IPS DF 6.9 (cell line): ENCODE measurements at regions not wholly inside any gene's neighbourhood (a gene's known extent, or its start where the extent isn't known, plus 50 kb on each side); places are given as distances from the start of the nearest gene placed in this dataset.

Source experiments
- DNase-seq: peaks from one replicate; pipeline ENCODE4 v3.0.0-alpha.2; 2013; ENCODE audit warnings: low read depth, low spot score
- H3K27ac ChIP-seq: one replicate; pipeline ENCODE4 v1.5.1; 2013; ENCODE audit warnings: low read length, control low read depth
- H3K27me3 ChIP-seq: 2 replicates; pipeline ENCODE4 v1.6.1; 2013; ENCODE audit warnings: mild to moderate bottlenecking, low read length; ENCODE audit not compliant: control insufficient read depth, insufficient read depth
- H3K36me3 ChIP-seq: 2 replicates; pipeline ENCODE4 v1.6.1; 2013; ENCODE audit warnings: low read length; ENCODE audit not compliant: control insufficient read depth, insufficient read depth
- H3K4me1 ChIP-seq: 2 replicates; pipeline ENCODE4 v1.6.1; 2013; ENCODE audit warnings: low read length; ENCODE audit not compliant: control insufficient read depth, insufficient read depth
- H3K4me3 ChIP-seq: 2 replicates; pipeline ENCODE4 v1.5.1; 2013; ENCODE audit warnings: mild to moderate bottlenecking, low read length
- H3K9me3 ChIP-seq: 2 replicates; pipeline ENCODE4 v1.6.1; 2013; ENCODE audit warnings: low read length, inconsistent platforms; ENCODE audit not compliant: control insufficient read depth, insufficient read depth
- WGBS: extraction: QIAGEN DNeasy Blood & Tissue Kit; methylation state at CpG from one replicate; pipeline ENCODE4 v1.1.7; 2013; ENCODE audit warnings: mixed read lengths, missing lambda C conversion rate; ENCODE audit not compliant: insufficient read length, insufficient coverage; 5-methylcytosine and 5-hydroxymethylcytosine counted together

DNA sequence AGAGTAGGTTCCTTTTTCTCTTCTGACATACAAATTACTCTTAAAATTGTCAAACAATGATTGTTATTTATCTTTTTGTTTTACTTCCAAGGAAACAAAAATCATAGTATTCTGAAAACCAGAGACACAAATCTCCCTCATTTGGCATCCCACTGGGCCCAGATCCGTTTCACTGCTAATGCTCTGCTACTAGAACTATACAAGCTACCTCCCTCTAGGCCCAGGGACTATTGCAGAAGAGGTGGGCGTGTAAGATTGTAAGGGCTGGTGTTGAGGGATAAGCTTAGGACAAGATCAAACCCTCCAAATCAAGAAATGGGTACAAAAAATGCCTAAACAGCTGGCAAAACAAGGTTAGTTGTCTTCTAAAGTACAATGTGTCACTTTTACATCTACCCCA is 928.9 kb upstream of the CDH10 start:
- Histone ChIP-seq H3K36me3 (no peaks in the 10 kb centered on the region), H3K4me1 (peaks cover 2% of the 10 kb centered on the region; the same call in 1 of the 2 replicates), H3K27ac (no peak overlapping the region), H3K27me3 (no peaks in the 10 kb centered on the region), H3K4me3 (no peak overlapping the region), H3K9me3 (no peaks in the 10 kb centered on the region)
- WGBS, result no CpG with 5 or more reads among the region's 2 CpGs
- no peak for DNase-seq

DNA sequence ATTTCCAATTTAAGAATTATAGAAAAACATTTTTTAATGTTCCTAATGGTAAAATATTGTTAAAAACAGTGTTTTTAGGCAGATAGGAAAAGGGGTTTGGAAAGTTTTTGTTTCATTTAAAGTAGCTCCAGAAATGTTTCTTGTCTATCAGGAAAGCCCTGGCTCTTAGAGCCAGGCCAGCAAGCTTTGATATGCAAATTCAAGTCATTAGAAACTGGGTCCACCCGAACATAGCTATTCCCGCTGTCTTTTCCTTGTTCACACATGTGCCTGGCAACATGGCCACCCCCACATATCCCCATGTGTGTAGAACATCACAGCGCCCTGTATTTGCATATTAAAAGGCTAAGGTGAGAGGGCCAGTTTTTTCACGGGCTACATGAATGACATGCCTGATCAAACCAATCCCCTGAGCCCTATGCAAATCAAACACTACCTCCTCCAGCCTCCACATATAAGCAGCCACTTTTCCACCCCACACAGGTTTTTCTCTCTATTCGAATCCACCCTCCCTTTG is 925.3 kb upstream of the CDH10 start:
- Histone ChIP-seq H3K27ac (no peak overlapping the region), H3K36me3 (no peaks in the 10 kb centered on the region), H3K4me3 (no peak overlapping the region), H3K4me1 (peaks cover 2% of the 10 kb centered on the region; the same call in 1 of the 2 replicates), H3K9me3 (no peaks in the 10 kb centered on the region), H3K27me3 (no peaks in the 10 kb centered on the region)
- no peak for DNase-seq
- no CpG with 5 or more reads among the region's 5 CpGs for WGBS

DNA sequence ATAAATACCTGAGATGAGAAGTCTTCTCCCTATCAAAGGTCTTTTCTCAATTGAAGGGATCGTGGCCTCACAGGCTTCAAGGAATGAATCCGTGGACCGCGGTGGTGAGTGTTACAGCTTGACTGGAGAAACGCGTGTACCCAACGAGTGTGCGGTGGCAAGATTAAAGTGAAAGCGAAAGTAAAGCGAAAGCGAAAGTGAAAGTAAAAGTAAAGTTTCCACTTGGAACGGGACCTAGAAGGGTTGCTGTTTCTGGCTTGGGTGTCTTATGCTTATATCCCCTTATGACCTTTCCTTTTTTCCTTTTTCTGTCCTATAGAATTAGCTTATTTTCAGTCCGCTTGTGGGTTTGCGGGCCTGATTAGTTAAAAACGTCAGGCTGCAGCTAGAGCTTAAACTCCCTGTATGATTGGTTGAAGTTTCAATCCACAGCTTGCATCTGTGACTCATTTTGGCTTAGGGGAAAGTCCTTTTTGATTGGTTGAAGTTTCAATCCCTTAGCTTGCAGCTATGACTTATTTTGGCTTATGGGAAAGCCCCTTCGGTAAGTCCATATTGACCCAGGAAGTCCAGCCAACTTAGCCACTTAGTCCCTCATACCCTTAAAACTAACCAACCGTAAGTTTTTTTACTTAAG is 924.3 kb upstream of the CDH10 start:
- no peak for DNase-seq
- Histone ChIP-seq H3K36me3 (no peaks in the 10 kb centered on the region), H3K9me3 (no peaks in the 10 kb centered on the region), H3K27ac (no peak overlapping the region), H3K4me3 (no peak overlapping the region), H3K4me1 (peaks cover 2% of the 10 kb centered on the region; the same call in 1 of the 2 replicates), H3K27me3 (no peaks in the 10 kb centered on the region)
- WGBS, result 97% methylated on average over 6 of the region's 17 CpGs

DNA sequence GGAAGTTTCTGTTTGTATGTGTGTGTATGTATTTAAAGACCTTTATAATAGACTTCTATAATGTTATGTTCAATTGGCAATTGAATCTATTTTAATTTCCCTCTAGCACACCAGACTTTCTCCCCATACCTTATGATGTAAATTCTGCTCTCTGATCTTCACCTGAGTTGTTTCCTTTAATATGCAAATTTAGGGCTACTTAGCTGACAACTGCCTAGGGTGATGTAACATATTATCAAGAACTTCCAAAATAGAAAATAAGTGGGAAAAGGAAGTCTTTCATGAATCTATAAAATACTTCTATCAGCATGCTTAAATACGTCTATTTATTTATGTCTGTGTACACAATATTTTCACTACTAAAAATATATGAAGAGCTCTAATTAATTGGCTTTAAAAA is 923.5 kb upstream of the CDH10 start:
- Histone ChIP-seq H3K27ac (no peak overlapping the region), H3K9me3 (no peaks in the 10 kb centered on the region), H3K4me3 (no peak overlapping the region), H3K36me3 (no peaks in the 10 kb centered on the region), H3K4me1 (peaks cover 2% of the 10 kb centered on the region; the same call in 1 of the 2 replicates), H3K27me3 (no peaks in the 10 kb centered on the region)
- DNase-seq, result no peak
- no CpG with 5 or more reads among the region's 1 CpG for WGBS

GRCh38 chr5:25567881-25568280 is 923.1 kb upstream of the CDH10 start:
- no peak for DNase-seq
- no peak overlapping the region for H3K4me3 ChIP-seq
- H3K27ac ChIP-seq, result no peak overlapping the region
- H3K36me3 ChIP-seq, result no peaks in the 10 kb centered on the region
- no peaks in the 10 kb centered on the region for H3K27me3 ChIP-seq
- H3K9me3 ChIP-seq, result no peaks in the 10 kb centered on the region
- no CpG with 5 or more reads among the region's 3 CpGs for WGBS
- peaks cover 2% of the 10 kb centered on the region; the same call in 1 of the 2 replicates for H3K4me1 ChIP-seq

DNA sequence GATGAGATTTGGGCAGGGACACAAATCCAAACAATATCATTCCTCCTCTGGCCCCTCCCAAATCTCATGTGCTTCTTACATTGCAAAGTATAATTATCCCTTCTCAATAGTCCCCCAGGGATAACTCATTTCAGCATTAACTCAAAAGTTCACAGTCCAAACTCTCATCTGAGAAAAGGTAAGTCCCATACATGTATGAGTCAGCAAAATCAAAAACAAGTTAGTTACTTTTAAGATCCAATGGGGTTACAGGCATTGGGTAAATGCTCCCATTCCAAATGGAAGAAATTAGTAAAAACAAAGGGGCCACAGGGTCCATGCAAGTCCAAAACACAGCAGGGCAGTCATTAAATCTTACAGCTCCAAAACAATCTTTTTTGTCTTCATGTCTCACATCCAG is 917.9 kb upstream of the CDH10 start:
- Histone ChIP-seq H3K27me3 (no peaks in the 10 kb centered on the region), H3K9me3 (no peaks in the 10 kb centered on the region), H3K36me3 (no peaks in the 10 kb centered on the region), H3K27ac (no peak overlapping the region), H3K4me1 (no peaks in the 10 kb centered on the region), H3K4me3 (no peak overlapping the region)
- no peak for DNase-seq

GRCh38 chr5:25554077-25554476 is 909.3 kb upstream of the CDH10 start:
- H3K36me3 ChIP-seq, result no peaks in the 10 kb centered on the region
- no CpG with 5 or more reads among the region's 2 CpGs for WGBS
- no peaks in the 10 kb centered on the region for H3K9me3 ChIP-seq
- DNase-seq, result no peak
- no peak overlapping the region for H3K27ac ChIP-seq
- no peaks in the 10 kb centered on the region for H3K4me1 ChIP-seq
- H3K27me3 ChIP-seq, result no peaks in the 10 kb centered on the region
- H3K4me3 ChIP-seq, result no peak overlapping the region

DNA sequence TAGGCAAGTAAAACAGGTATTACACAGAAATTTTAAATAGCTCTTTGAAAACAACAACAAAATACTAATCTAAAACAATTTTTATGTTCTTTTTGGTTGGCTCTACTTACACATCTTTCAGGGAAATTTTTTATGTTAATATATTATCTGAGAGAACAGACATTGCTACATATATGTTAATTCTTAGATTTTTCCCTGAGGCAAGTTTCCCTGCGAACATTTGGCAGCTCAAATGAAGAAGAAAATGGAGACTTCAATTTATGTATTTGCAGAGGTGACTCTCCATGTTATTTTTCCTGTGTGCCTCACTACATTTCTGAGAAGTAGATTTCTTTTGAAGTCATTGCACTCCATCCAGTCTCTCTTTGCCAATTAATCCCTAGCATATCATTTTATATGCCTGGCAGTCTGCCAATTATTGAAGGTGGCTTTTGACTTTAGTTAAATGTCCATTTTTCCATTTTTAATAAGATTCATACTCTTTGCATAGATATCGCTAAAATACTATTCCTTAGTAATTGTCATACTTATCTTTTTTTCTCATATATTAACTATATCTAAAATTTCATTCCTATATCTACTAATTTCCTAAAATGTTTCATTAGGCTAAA is 908.2 kb upstream of the CDH10 start:
- DNase-seq, result no peak
- Histone ChIP-seq H3K9me3 (no peaks in the 10 kb centered on the region), H3K27me3 (no peaks in the 10 kb centered on the region), H3K4me1 (no peaks in the 10 kb centered on the region), H3K4me3 (no peak overlapping the region), H3K36me3 (no peaks in the 10 kb centered on the region), H3K27ac (no peak overlapping the region)
- WGBS, result 100% methylated on average over 1 of the region's 2 CpGs

- Histone ChIP-seq H3K9me3 (no peaks in the 10 kb centered on the region), H3K27ac (no peak overlapping the region), H3K4me1 (no peaks in the 10 kb centered on the region), H3K36me3 (no peaks in the 10 kb centered on the region; the same call in 1 of the 2 replicates), H3K27me3 (no peaks in the 10 kb centered on the region), H3K4me3 (no peak overlapping the region)
- DNase-seq, result no peak
Observed at GRCh38 chr5:25550793-25551192, 906.0 kb upstream of the CDH10 start.

DNA sequence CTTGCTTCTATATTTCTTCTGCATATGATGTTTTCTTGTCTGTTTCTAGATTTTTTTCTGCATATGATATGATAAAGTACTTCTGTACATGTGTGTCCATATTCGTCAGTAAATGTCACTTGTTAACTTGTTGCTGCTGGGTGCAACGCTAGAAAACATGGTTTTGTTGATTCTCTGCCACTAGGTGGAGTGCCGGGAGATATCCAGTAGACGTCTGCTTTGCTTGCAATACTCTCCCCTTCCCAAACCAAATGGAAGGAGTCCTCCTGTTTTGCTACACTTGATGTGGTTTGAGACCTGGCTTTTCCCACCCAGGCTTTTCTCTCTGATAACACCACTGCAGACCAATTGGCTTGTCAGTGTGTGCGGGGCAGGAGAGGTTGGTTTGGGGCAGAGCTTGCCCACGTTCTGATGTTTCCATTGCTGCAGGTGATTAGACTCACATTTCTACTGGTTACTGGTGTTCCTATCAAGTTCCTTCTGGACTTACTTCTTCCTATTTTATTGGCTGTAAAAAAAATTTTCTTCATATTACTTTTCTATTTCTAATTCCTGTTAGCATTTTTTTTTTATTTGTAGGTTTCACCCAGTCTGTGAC is 900.0 kb upstream of the CDH10 start:
- peak; percentile 55 for DNase-seq

More for the DNA sequence above, 900.0 kb upstream of the CDH10 start:
- H3K36me3 ChIP-seq, result no peaks in the 10 kb centered on the region; the same call in 1 of the 2 replicates
- no CpG with 5 or more reads among the region's 6 CpGs for WGBS
- H3K4me3 ChIP-seq, result no peak overlapping the region
- no peak overlapping the region for H3K27ac ChIP-seq
- H3K9me3 ChIP-seq, result no peaks in the 10 kb centered on the region
- H3K27me3 ChIP-seq, result no peaks in the 10 kb centered on the region
- no peaks in the 10 kb centered on the region for H3K4me1 ChIP-seq
